ENCODE measurements at regions not wholly inside any gene's neighbourhood (a gene's known extent, or its start where the extent isn't known, plus 50 kb on each side); places are given as distances from the start of the nearest gene placed in this dataset.

DNA sequence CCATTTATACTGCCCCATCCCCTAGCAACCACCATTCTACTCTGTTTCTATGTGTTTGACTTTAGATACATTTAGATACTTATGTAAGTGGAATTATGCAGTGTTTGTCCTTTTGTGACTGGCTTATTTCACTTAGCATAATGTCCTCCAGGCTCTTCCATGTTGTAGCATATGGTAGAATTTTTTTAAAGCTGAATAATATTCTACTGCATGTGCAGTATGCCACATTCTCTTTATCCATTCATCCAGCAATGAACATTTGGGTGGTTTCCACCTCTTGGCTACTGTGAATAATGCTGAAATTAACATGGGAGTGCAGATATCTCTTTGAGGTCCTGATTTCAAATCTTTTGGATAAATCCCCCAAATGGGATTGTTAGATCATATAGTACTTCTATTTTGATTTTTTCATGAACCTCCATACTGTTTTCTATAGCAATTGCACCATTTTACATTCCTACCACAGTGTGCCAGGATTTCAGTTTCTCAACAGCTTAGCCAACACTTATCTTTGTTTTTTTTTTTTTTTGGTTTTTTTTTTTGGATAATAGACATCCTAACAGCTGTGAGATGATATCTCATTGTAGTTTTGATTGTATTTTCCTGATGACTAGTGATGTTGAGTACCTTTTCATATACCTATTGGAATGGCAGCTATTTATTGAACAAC is 105.9 kb upstream of the LNX1 start:
- Histone ChIP-seq H3K4me3 (ENCODE audit: insufficient read length, low read depth) (no peak overlapping the region), H3K4me1 (ENCODE audit: insufficient read depth, insufficient read length) (peaks cover 4% of the 10 kb centered on the region), H3K9ac (ENCODE audit: insufficient read length, low read depth) (no peak overlapping the region), H3K27me3 (ENCODE audit: insufficient read depth, insufficient read length) (no peaks in the 10 kb centered on the region), H3K36me3 (ENCODE audit: insufficient read depth, insufficient read length, low read length) (no peaks in the 10 kb centered on the region), H3K9me3 (ENCODE audit: insufficient read depth, low read length) (no peaks in the 10 kb centered on the region)
- no peak for DNase-seq (ENCODE audit: low read depth, low spot score)
- no peak for TF ChIP-seq YY1 (IDR thresholded peaks at IDR 0.05; ENCODE audit: insufficient read depth, insufficient read length)

DNA sequence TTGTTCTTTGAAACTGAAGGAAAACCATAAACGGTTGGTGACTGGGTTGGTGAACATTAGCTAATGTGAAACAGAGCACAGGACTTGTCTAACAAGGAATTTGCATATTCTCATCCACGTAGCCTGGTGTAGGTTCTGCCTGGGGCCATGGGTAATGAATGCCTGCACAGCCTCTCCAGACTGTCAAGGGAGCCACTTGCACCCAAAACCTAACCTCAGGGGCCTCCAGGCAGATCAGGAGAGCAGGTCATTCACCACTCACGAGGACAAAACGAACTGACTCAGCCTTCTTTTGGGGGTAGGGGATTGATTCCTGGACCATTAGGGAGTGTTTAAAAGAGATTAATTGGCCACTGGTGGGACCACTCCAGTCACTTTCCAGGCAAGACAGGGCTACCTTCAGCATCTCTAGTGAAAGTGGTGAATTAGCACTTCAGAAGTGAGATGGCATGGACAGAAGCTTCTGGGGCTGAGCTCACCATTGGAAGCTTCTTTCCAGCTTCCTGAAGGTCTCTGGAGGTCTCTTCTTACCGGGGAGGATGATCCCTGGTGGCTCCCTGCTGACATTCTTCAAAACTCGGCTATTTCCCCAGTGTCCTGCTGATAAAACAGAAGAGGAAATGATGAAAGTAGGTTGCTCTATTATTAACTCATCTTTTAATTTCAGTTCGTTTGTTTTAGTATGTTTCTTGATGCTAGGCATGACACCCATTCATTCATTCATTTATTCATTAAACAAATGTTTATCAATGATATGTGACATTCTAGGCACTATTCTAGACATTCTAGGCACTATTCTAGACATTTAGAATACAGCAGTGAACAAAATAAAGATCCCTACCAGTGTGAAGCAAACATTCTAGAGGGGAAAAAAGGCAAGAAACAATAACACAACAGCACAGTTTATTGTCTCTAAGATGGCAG is 104.5 kb upstream of the LNX1 start:
- no peak for TF ChIP-seq YY1 (IDR thresholded peaks at IDR 0.05; ENCODE audit: insufficient read depth, insufficient read length)
- H3K9me3 ChIP-seq (ENCODE audit: insufficient read depth, low read length), result no peaks in the 10 kb centered on the region
- no peaks in the 10 kb centered on the region for H3K36me3 ChIP-seq (ENCODE audit: insufficient read depth, insufficient read length, low read length)
- H3K4me3 ChIP-seq (ENCODE audit: insufficient read length, low read depth), result no peak overlapping the region
- no peak for DNase-seq (ENCODE audit: low read depth, low spot score)
- H3K4me1 ChIP-seq (ENCODE audit: insufficient read depth, insufficient read length), result peaks cover 4% of the 10 kb centered on the region
- H3K27me3 ChIP-seq (ENCODE audit: insufficient read depth, insufficient read length), result no peaks in the 10 kb centered on the region
- no peak overlapping the region for H3K9ac ChIP-seq (ENCODE audit: insufficient read length, low read depth)

DNA sequence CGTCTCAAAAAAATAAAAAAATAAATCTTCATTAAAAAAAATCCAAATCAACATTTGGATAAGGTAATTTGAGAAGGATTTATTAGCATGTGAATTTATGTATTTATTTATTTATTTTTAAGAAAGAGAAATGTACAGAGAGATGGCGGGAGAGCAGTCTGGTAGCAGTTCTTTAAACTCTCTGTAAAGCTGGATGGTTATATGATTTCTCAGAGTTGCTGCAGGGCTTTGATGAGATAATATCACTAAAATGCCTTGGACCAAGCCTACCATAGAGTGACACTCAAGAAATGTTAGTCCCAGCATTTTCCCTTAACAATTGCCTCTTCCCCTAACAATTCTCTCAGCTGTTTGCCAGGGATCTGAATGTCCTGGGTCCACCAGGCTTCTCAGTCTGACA is 103.4 kb upstream of the LNX1 start:
- Histone ChIP-seq H3K36me3 (ENCODE audit: insufficient read depth, insufficient read length, low read length) (no peaks in the 10 kb centered on the region), H3K27me3 (ENCODE audit: insufficient read depth, insufficient read length) (no peaks in the 10 kb centered on the region), H3K4me3 (ENCODE audit: insufficient read length, low read depth) (no peak overlapping the region), H3K4me1 (ENCODE audit: insufficient read depth, insufficient read length) (peaks cover 4% of the 10 kb centered on the region), H3K9ac (ENCODE audit: insufficient read length, low read depth) (no peak overlapping the region), H3K9me3 (ENCODE audit: insufficient read depth, low read length) (no peaks in the 10 kb centered on the region)
- no peak for DNase-seq (ENCODE audit: low read depth, low spot score)
- TF ChIP-seq ZNF274 (IDR thresholded peaks at IDR 0.05; ENCODE audit: low read depth, low read length), result no peak
- TF ChIP-seq YY1 (IDR thresholded peaks at IDR 0.05; ENCODE audit: insufficient read depth, insufficient read length), result no peak
- no peak for TF ChIP-seq SUZ12 (IDR thresholded peaks at IDR 0.05; ENCODE audit: extremely low read depth, insufficient read depth, insufficient read length)

DNA sequence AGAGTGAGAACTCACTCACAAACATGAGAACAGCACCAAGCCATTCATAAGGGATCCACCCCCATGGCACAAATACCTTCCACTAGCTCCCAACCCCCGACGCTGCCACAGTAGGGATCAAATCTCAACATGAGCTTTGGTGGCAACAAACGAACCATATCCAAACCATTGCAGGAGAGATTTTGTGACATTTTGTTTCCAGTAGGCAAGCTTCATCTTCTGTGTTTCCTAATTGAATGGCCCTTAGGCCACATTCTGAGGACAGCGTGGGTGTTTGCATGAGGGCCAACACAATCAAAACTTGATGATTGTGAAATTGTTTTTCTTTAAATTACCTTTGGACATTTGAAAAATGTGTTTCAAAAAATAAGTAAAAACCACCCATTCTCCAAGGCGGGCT is 102.6 kb upstream of the LNX1 start:
- no peaks in the 10 kb centered on the region for H3K27me3 ChIP-seq (ENCODE audit: insufficient read depth, insufficient read length)
- DNase-seq (ENCODE audit: low read depth, low spot score), result no peak
- TF ChIP-seq ZNF274 (IDR thresholded peaks at IDR 0.05; ENCODE audit: low read depth, low read length), result no peak
- TF ChIP-seq SUZ12 (IDR thresholded peaks at IDR 0.05; ENCODE audit: extremely low read depth, insufficient read depth, insufficient read length), result no peak
- no peak for TF ChIP-seq YY1 (IDR thresholded peaks at IDR 0.05; ENCODE audit: insufficient read depth, insufficient read length)
- peaks cover 4% of the 10 kb centered on the region for H3K4me1 ChIP-seq (ENCODE audit: insufficient read depth, insufficient read length)
- H3K9me3 ChIP-seq (ENCODE audit: insufficient read depth, low read length), result no peaks in the 10 kb centered on the region
- no peak overlapping the region for H3K4me3 ChIP-seq (ENCODE audit: insufficient read length, low read depth)
- no peak overlapping the region for H3K9ac ChIP-seq (ENCODE audit: insufficient read length, low read depth)
- H3K36me3 ChIP-seq (ENCODE audit: insufficient read depth, insufficient read length, low read length), result no peaks in the 10 kb centered on the region

DNA sequence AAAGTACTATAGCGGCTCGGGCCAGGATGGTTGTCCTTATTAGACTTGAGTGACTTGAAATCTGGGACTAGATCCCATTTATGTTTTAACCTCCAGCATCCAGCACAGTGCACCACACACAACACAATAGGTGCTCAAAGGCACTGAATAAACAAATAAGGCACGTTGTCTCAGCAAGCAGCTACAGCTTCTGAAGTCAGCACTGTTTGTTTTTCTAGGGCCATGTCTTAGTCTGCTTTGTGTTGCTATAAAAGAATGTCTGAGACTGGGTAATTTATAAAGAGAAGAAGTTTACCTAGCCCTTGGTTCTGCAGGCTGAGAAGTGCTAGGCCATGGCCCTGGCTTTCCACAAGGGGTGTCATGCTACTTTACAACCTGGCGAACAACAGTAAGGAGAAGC is 102.1 kb upstream of the LNX1 start:
- DNase-seq (ENCODE audit: low read depth, low spot score), result no peak
- Histone ChIP-seq H3K9ac (ENCODE audit: insufficient read length, low read depth) (no peak overlapping the region), H3K4me3 (ENCODE audit: insufficient read length, low read depth) (no peak overlapping the region), H3K4me1 (ENCODE audit: insufficient read depth, insufficient read length) (peaks cover 4% of the 10 kb centered on the region), H3K9me3 (ENCODE audit: insufficient read depth, low read length) (no peaks in the 10 kb centered on the region), H3K27me3 (ENCODE audit: insufficient read depth, insufficient read length) (no peaks in the 10 kb centered on the region), H3K36me3 (ENCODE audit: insufficient read depth, insufficient read length, low read length) (no peaks in the 10 kb centered on the region)
- TF ChIP-seq YY1 (IDR thresholded peaks at IDR 0.05; ENCODE audit: insufficient read depth, insufficient read length), result no peak
- TF ChIP-seq ZNF274 (IDR thresholded peaks at IDR 0.05; ENCODE audit: low read depth, low read length), result no peak
- no peak for TF ChIP-seq SUZ12 (IDR thresholded peaks at IDR 0.05; ENCODE audit: extremely low read depth, insufficient read depth, insufficient read length)

DNA sequence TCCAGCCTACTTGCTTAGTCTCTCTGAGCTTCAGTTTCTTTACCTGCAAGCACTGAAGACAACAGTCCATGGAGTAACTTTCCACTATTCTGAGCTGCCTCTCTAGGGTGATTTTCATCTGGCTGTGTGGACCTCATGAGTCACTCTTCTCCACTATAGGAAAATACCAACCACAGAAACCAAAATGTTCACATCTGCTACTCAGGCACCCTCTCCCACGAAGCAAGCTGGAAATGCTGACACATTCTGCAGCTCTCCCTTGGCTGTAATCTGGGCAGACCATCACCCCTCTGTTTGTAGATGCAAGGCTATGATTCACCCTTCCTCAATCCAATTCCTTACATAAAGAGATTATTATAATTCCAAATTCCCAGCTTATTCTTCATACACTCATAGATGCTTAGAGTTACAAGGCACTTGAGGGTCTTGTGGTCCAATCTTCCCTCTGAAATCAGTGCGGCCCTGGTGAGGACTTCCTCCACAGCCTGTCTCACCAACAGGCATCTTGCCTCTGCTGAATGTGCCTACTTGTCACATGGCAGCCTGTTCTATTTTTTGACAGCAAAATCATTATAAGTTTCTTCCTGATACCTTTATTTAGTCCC is 97.0 kb upstream of the LNX1 start:
- DNase-seq (ENCODE audit: low read depth, low spot score), result no peak

DNA sequence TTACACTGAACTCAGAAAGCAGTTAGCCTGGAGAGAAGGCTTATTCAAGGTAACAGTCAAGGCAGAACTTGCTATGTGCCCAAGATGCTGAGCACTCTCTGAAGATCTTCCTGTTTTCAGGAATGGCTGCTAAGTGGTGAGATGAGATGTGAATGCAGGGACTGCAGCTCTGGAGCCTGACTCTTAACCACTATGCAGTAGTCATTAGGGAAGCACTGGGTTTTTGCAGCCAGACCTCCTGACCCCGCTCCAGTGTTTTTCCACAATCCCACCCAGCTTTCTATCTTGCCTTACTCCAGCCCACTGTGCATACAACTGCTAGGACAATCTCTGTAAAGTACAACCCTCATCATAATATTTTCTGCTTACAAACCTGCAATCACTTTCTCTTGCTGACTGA is 95.2 kb upstream of the LNX1 start:
- no peaks in the 10 kb centered on the region for H3K27me3 ChIP-seq (ENCODE audit: insufficient read depth, insufficient read length)
- TF ChIP-seq YY1 (IDR thresholded peaks at IDR 0.05; ENCODE audit: insufficient read depth, insufficient read length), result no peak
- TF ChIP-seq ZNF274 (IDR thresholded peaks at IDR 0.05; ENCODE audit: low read depth, low read length), result no peak
- TF ChIP-seq SUZ12 (IDR thresholded peaks at IDR 0.05; ENCODE audit: extremely low read depth, insufficient read depth, insufficient read length), result no peak
- no peak overlapping the region for H3K4me3 ChIP-seq (ENCODE audit: insufficient read length, low read depth)
- no peaks in the 10 kb centered on the region for H3K9me3 ChIP-seq (ENCODE audit: insufficient read depth, low read length)
- no peaks in the 10 kb centered on the region for H3K4me1 ChIP-seq (ENCODE audit: insufficient read depth, insufficient read length)
- no peaks in the 10 kb centered on the region for H3K36me3 ChIP-seq (ENCODE audit: insufficient read depth, insufficient read length, low read length)
- no peak overlapping the region for H3K9ac ChIP-seq (ENCODE audit: insufficient read length, low read depth)
- DNase-seq (ENCODE audit: low read depth, low spot score), result no peak

More for the DNA sequence above, 97.0 kb upstream of the LNX1 start:
- Histone ChIP-seq H3K4me3 (ENCODE audit: insufficient read length, low read depth) (no peak overlapping the region), H3K36me3 (ENCODE audit: insufficient read depth, insufficient read length, low read length) (no peaks in the 10 kb centered on the region), H3K9me3 (ENCODE audit: insufficient read depth, low read length) (no peaks in the 10 kb centered on the region), H3K27me3 (ENCODE audit: insufficient read depth, insufficient read length) (no peaks in the 10 kb centered on the region), H3K4me1 (ENCODE audit: insufficient read depth, insufficient read length) (no peaks in the 10 kb centered on the region), H3K9ac (ENCODE audit: insufficient read length, low read depth) (no peak overlapping the region)
- TF ChIP-seq ZNF274 (IDR thresholded peaks at IDR 0.05; ENCODE audit: low read depth, low read length) (no peak), SUZ12 (IDR thresholded peaks at IDR 0.05; ENCODE audit: extremely low read depth, insufficient read depth, insufficient read length) (no peak), YY1 (IDR thresholded peaks at IDR 0.05; ENCODE audit: insufficient read depth, insufficient read length) (no peak)
